ENCODE measurements at regions not wholly inside any gene's neighbourhood (a gene's known extent, or its start where the extent isn't known, plus 50 kb on each side); places are given as distances from the start of the nearest gene placed in this dataset.
"Not testable (repeated sequence)": the region's sequence is repeated elsewhere in the genome, so short reads cannot be mapped to it uniquely, and the experiment has no call there.

GRCh38 chr17:64721556-64721955 lies 59.4 kb upstream of the SMURF2 start:
- DNase-seq, result not testable (repeated sequence)

GRCh38 chr17:64720253-64720652 lies 58.1 kb upstream of the SMURF2 start:
- DNase-seq, result not testable (repeated sequence)

GRCh38 chr17:64719517-64719916 lies 57.4 kb upstream of the SMURF2 start:
- DNase-seq, result not testable (repeated sequence)

GRCh38 chr17:64718816-64719215 lies 56.7 kb upstream of the SMURF2 start:
- DNase-seq, result not testable (repeated sequence)

GRCh38 chr17:64718058-64718457 lies 56.0 kb upstream of the SMURF2 start:
- DNase-seq, result no peak

GRCh38 chr17:64716496-64716895 lies 54.4 kb upstream of the SMURF2 start:
- DNase-seq, result not testable (repeated sequence)

GRCh38 chr17:64713786-64714185 lies 51.7 kb upstream of the SMURF2 start:
- DNase-seq, result not testable (repeated sequence)

GRCh38 chr17:64712557-64713351 lies 50.6 kb upstream of the SMURF2 start:
- DNase-seq, result not testable (repeated sequence)

All from NCI-H446 treated with DMSO at 0.1 percent for 48 hours (cell line).